ENCODE measurements at regions not wholly inside any gene's neighbourhood (a gene's known extent, or its start where the extent isn't known, plus 50 kb on each side); places are given as distances from the start of the nearest gene placed in this dataset.

- Histone ChIP-seq H3K79me2 (ENCODE audit: insufficient read depth, low read length) (no peaks in the 10 kb centered on the region), H3K4me1 (ENCODE audit: insufficient read depth, low read length) (no peaks in the 10 kb centered on the region), H3K4me3 (replicated peaks in 1 of 3; ENCODE audit: insufficient read depth in 1 of 3, low read depth in 2 of 3, low read length in 3 of 3) (no peak overlapping the region), H3K9ac (ENCODE audit: insufficient read depth, low read depth, low read length) (no peak overlapping the region), H2AFZ (ENCODE audit: low read length) (no peak overlapping the region), H3K9me3 (ENCODE audit: low read length) (no peaks in the 10 kb centered on the region), H4K20me1 (ENCODE audit: insufficient read depth, low read length) (no peaks in the 10 kb centered on the region), H3K4me2 (ENCODE audit: low read depth, low read length) (no peak overlapping the region), H3K27me3 (ENCODE audit: control insufficient read depth in 1 of 2, insufficient read depth in 2 of 2, low read length in 2 of 2) (no peaks in the 10 kb centered on the region), H3K36me3 (replicated peaks in 1 of 2; ENCODE audit: control insufficient read depth in 1 of 2, insufficient read depth in 2 of 2, low read length in 2 of 2) (no peaks in the 10 kb centered on the region), H3K27ac (ENCODE audit: extremely low read length, insufficient read depth, low read length) (no peak overlapping the region)
- DNase-seq (ENCODE audit: low spot score): no peak
- no peak for TF ChIP-seq RBM22 (optimal IDR thresholded peaks at IDR 0.05; ENCODE audit: low read length)
- peak; percentile 85 for TF ChIP-seq MAFF (IDR thresholded peaks at IDR 0.05; ENCODE audit: low read depth, low read length)
- TF ChIP-seq ZNF572 (CRISPR knock-in tag; IDR thresholded peaks at IDR 0.05): no peak
- no peak for TF ChIP-seq REST (IDR thresholded peaks at IDR 0.05; ENCODE audit: borderline replicate concordance in 1 of 2, low read depth in 1 of 2, low read length in 2 of 2)
- TF ChIP-seq HHEX (CRISPR knock-in tag; IDR thresholded peaks at IDR 0.05): no peak
- peak; percentile 67 to 89 for TF ChIP-seq MAFK (conservative IDR thresholded peaks at IDR 0.05 in 1 of 2, IDR thresholded peaks at IDR 0.05 in 1 of 2; ENCODE audit: low read length in 2 of 2)
- TF ChIP-seq TGIF2 (CRISPR knock-in tag; IDR thresholded peaks at IDR 0.05): no peak
- ChIA-PET POLR2A (no interaction called here), CTCF (ENCODE audit: low intra/inter-chr PET ratio, low total read pairs) (no interaction called here)
- FAIRE-seq: no peak
- no TSS peak for BruUV-seq (replicated peaks)
- no peak for ATAC-seq
- intact Hi-C loops (cut with micrococcal nuclease; ENCODE audit: unreplicated experiment): no loop called here
- 0% methylated on average over 1 of the region's 1 CpG for WGBS (ENCODE audit: low lambda C conversion rate)
- in situ Hi-C loops (cut with HindIII; ENCODE audit: extremely low pct_ligation_motif_present, low pct_unique_long_range_greater_than_20kb): no loop called here
Measured at GRCh38 chrX:95996294-95996693, 688.3 kb upstream of the DIAPH2 start.

All from HepG2 (cell line).